ENCODE measurements at regions not wholly inside any gene's neighbourhood (a gene's known extent, or its start where the extent isn't known, plus 50 kb on each side); places are given as distances from the start of the nearest gene placed in this dataset.

- DNase-seq (ENCODE audit: low spot score) = no peak
Observed at GRCh38 chr1:36643371-36644270, 160.9 kb upstream of the CSF3R start.

GRCh38 chr1:36642802-36643201, 160.1 kb upstream of the CSF3R start:
- no peak for DNase-seq (ENCODE audit: low spot score)

DNA sequence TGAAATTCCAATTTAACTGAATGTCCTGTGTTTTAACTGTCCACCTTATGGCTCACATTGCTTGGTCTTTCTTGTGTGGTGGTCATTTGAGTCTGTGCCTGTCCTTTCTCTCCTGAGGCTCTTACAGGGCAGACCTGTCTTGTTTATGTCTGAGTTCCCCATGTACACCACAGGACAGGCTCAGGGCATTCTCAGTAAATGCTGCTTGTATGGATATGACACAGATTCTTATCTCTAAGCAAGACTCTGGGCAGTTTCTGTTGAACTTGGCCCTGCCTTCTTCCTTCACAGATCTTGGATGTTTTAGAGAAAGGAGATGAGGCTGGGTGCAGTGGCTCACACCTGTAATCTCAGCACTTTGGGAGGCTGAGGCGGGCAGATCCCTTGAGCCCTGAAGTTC, 159.1 kb upstream of the CSF3R start:
- DNase-seq (ENCODE audit: low spot score) = no peak

GRCh38 chr1:36639461-36639860, 156.7 kb upstream of the CSF3R start:
- DNase-seq (ENCODE audit: low spot score) = no peak

DNA sequence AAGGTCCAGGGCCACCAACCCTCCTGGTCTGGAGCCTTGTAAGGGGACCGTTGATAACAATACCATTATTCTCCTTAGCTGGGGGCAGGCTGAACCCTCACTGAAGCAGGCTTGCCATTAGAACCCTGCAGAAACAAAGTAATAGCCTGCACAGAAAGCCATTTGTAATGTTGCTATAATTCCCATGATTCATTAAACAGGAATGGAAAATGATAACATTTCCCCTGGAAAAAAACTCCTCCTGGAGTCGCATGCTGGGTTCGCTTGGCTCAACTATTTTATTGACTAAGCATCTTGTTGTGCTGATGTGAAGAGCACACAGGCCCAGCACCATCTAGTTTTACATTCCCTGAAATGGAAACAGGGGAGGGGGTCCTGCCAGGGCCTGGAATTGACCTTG, 155.6 kb upstream of the CSF3R start:
- peak; percentile 17 for DNase-seq (ENCODE audit: low spot score)

GRCh38 chr1:36636206-36636605, 153.5 kb upstream of the CSF3R start:
- no peak for DNase-seq (ENCODE audit: low spot score)

DNA sequence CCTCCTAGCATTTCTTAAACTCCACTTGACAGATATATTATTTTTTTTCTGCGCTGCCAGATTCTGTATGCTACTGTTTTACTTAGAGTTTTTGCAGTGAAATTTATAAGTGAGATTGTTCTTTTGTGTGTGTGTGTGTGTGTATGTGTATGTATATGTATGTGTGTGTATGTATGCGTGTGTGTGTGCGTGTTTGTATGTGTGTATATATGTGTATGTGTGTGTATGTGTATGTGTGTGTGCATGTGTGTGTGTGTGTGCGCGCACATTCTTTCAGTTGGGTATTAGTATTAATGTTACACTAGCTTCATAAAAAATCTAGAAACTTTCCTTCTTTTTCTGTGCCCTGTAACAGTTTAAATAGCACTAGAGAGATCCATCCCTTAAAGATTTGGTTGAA, 152.6 kb upstream of the CSF3R start:
- DNase-seq (ENCODE audit: low spot score) = no peak

- no peak for DNase-seq (ENCODE audit: low spot score)
Observed at GRCh38 chr1:36628804-36629203, 146.1 kb upstream of the CSF3R start.

DNA sequence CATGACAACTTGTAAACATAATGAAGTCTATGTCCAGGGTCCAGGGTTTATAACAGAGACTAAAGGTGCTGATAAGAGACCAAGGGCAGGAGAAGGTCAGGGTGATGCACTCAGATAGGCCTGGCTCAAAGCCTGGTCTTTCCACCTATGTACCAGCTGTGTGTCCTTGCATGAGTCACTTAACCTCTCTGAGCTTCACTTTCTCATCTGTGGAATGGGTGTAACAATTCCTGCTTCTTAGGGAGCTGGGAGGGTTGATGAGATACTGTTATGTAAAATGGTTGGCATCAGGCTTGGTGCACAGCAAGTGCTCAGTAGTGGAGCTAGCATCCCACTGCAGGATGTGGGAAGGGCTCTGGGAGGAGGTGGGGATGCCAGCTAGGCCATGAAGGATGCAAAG, 143.7 kb upstream of the CSF3R start:
- DNase-seq (ENCODE audit: low spot score) = no peak

GRCh38 chr1:36625935-36626310, 143.2 kb upstream of the CSF3R start:
- no peak for DNase-seq (ENCODE audit: low spot score)

GRCh38 chr1:36625253-36625934, 142.7 kb upstream of the CSF3R start:
- no peak for DNase-seq (ENCODE audit: low spot score)

DNA sequence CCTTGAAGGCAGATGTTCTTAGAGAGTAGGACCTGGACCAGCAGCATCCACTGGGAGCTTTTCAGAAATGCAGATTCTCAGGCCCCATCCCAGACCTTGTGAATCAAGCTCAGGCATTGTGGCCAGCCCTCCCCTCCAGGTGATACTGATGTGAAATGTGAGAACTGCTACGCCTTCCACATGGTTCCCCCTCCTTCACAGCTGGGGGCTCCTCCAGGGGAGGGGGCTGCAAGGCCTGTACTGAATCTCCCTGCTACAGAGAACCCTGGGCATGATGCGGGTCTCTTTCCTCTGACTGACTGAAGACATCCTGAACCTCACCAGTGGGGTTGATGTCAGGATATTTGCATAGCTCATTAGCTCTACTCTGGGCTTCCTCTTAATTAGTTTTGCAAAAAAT, 141.8 kb upstream of the CSF3R start:
- DNase-seq (ENCODE audit: low spot score) = no peak

- no peak for DNase-seq (ENCODE audit: low spot score)
Observed at GRCh38 chr1:36622741-36623648, 140.3 kb upstream of the CSF3R start.

- no peak for DNase-seq (ENCODE audit: low spot score)
Observed at GRCh38 chr1:36621531-36621930, 138.8 kb upstream of the CSF3R start.

- no peak for DNase-seq (ENCODE audit: low spot score)
Observed at GRCh38 chr1:36620142-36620541, 137.4 kb upstream of the CSF3R start.

GRCh38 chr1:36614991-36615390, 132.3 kb upstream of the CSF3R start:
- no peak for DNase-seq (ENCODE audit: low spot score)

DNA sequence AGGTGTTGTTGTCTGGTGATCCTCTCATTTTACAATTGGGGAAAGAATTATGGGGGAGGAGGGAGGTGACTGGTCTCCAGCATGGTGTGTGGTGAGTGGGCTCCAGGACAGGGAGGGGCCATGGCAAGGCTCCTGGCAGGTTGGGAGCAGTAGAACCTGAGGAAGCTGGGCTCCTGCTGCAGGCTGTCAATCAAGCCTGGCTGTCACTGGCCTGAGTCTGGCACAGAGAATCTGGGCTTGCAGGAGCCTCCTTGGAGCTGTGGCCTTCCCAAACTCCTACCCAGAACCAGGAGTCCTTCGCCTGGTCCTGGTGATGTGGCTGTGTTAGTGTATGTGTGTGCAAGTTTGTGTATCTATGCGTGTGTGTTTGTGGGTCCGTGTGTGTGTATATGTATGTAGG, 131.9 kb upstream of the CSF3R start:
- DNase-seq (ENCODE audit: low spot score) = no peak

DNA sequence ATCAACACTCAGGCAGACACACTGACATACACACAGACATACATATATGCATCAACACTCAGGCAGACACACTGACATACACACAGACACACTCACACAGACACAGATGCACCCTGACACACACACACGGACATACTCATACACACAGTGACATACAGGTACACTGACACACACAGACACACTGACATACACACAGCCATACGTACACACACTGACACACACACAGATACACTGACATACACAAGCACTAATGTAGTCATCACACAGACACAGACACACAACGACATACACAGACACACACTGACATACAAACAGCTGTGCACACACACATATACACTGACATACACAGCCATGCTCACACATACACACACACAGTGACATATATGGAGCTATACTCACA, 131.0 kb upstream of the CSF3R start:
- no peak for DNase-seq (ENCODE audit: low spot score)

DNA sequence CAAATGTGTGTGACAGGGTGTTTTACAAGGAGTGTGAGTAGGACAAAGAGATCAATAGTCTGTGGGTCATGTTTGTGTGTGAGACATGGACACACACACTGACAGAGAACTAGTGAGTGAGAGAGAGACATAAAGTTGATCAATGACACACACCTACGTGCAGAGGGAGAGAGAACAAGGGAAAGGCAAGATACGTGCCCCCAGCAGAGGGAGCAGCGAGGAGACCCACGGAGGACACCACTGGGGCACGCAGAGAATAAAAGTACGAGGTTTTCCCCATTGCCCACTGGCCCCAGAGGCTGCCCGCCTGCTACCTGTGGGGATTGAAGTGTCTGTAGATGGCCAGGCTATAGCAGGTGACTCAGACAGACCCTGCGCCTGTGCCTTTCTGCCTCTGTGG, 130.2 kb upstream of the CSF3R start:
- no peak for DNase-seq (ENCODE audit: low spot score)

DNA sequence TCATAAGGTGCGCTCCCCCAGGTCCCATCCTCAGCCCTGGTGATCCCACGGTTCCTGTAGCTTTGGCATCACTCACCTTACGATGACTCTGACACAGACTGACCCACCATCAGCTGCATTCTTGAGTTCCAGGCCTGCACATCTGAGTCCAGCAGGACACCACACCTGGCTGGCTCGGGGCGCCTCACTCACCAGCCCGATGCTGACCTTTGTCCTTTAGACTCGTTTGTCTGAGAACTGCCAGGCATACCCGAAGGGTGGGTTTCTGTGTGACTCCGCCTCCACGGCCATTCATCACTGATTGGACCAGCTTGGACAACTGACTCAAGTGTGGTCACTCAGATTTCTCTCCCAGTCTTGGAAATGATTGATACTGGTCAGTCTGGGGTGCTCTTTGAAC, 129.4 kb upstream of the CSF3R start:
- DNase-seq (ENCODE audit: low spot score) = no peak

DNA sequence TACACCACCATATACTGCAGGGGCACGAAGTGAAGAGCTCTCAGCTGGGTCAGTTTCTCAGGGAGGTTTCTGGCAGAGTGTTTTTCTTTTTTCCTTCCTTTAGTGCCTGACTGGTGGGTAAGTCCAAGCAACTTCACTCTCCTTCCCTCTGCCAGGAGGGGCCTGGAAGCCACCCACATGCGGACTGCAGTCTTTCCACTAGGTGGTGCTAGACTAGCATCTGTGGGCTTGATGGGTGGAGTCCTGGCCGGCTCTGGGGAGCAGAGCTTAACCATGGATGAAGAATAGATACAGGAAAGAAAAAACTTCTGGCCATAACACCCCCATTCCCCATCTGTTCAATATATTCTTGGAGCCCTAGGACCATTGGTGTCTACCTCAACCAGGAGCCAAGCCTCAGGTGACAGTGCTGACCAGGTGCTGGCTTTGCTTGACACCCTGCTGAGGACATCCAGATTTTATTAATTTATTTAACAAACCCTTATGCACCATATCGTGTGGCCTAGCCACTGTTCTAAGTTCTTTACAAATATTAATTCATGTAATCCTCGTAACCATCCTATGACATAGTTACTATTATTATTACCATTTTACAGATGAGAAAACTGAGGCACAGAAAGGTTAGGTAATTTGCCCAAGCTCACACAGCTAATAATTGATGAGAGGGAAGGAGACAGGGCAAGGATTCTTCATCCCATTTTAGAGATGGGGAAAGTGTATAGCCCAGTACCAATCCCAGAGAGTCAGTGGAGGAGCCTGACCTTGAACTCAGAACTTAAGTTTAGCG, 126.7 kb upstream of the CSF3R start:
- DNase-seq (ENCODE audit: low spot score) = peak; percentile 73

DNA sequence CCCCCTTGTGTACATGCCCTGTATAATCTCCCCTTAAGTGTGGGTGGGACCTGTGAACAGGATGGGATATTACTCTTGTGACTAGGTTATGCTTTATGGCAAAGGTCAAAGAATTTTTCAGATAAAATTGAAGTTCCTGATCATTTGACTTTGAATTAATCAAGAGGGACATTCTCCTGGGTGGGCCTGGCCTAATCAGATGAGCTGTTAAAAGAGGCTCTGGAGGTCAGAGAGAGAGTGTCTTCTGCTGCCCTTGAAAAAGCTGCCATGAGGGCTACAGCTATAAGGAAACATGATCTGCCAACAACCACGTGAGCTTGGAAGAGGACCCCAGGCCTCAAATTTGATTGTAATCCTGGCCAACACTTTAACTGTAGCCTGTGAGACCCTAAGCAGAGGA, 125.6 kb upstream of the CSF3R start:
- DNase-seq (ENCODE audit: low spot score) = no peak
